ENCODE measurements at regions not wholly inside any gene's neighbourhood (a gene's known extent, or its start where the extent isn't known, plus 50 kb on each side); places are given as distances from the start of the nearest gene placed in this dataset.

DNA sequence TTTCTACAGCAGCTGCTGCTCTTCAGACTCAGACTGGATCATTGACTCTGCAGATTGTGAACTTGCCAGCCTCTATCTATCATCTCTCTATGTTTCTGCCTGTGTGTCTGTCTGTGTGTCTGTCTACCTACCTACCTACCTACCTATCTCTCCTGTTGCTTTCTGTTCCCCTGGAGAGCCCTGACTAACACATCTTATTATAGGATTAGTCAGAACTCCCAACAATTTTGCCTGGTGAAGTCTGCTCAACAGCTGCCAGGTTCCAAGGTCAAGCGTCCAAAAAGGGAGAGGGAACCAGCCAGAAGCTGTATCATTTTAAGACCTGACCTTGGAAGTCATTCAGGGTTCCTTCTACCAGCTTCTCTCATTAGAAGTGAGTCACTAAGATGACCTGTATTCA is 579.0 kb upstream of the DPP6 start:
- Mint-ChIP-seq H3K27ac (ENCODE audit: low read depth, unreplicated experiment) (no peak overlapping the region), H3K4me3 (ENCODE audit: unreplicated experiment) (no peak overlapping the region), H3K36me3 (ENCODE audit: insufficient read depth, unreplicated experiment) (no peaks in the 10 kb centered on the region), H3K9me3 (ENCODE audit: unreplicated experiment) (peaks cover 26% of the 10 kb centered on the region), H3K27me3 (ENCODE audit: insufficient read depth, unreplicated experiment) (no peaks in the 10 kb centered on the region), H3K4me1 (ENCODE audit: insufficient read depth, unreplicated experiment) (peaks cover 9% of the 10 kb centered on the region)
- CTCF ChIA-PET: interaction anchor here (0.6 kb wide), 1 partner anchor 12 kb away, joined by 3 read pairs; no protein-coding TSS in a partner anchor
- BruUV-seq (replicated peaks): no TSS peak
- TF ChIP-seq CTCF (IDR thresholded peaks at IDR 0.05; ENCODE audit: unreplicated experiment): no peak
- POLR2A ChIA-PET: no interaction called here
- intact Hi-C loops (cut with micrococcal nuclease): no loop called here
- DNase-seq (ENCODE audit: unreplicated experiment): no peak

GRCh38 chr7:153475239-153475638 is 577.0 kb upstream of the DPP6 start:
- CTCF ChIA-PET: no interaction called here
- intact Hi-C loops (cut with micrococcal nuclease): no loop called here
- Mint-ChIP-seq H3K36me3 (ENCODE audit: insufficient read depth, unreplicated experiment) (no peaks in the 10 kb centered on the region), H3K4me1 (ENCODE audit: insufficient read depth, unreplicated experiment) (peaks cover 9% of the 10 kb centered on the region), H3K4me3 (ENCODE audit: unreplicated experiment) (no peak overlapping the region), H3K9me3 (ENCODE audit: unreplicated experiment) (peaks cover 21% of the 10 kb centered on the region), H3K27me3 (ENCODE audit: insufficient read depth, unreplicated experiment) (no peaks in the 10 kb centered on the region), H3K27ac (ENCODE audit: low read depth, unreplicated experiment) (no peak overlapping the region)
- TF ChIP-seq CTCF (IDR thresholded peaks at IDR 0.05; ENCODE audit: unreplicated experiment): no peak
- POLR2A ChIA-PET: no interaction called here
- no TSS peak for BruUV-seq (replicated peaks)
- DNase-seq (ENCODE audit: unreplicated experiment): no peak

DNA sequence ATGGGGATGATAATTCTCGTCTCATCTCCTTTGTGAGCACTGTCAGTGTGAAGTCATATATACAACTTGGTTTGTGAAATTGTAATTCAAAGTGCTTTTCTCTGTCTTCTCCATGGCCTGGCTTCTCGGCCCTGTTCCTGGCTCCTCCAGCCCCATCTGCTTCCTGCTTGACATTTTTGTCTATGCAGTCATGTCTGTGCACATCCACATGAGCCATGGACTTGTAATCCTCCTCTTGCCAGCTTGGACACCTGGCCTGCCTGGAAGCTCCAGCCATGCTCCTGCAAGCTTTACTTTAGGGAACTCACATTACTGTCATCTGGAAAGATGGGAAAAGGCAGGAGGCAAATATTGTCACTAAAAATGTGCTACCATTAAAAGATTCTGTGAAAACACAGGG is 576.0 kb upstream of the DPP6 start:
- TF ChIP-seq CTCF (IDR thresholded peaks at IDR 0.05; ENCODE audit: unreplicated experiment): no peak
- POLR2A ChIA-PET: no interaction called here

DNA sequence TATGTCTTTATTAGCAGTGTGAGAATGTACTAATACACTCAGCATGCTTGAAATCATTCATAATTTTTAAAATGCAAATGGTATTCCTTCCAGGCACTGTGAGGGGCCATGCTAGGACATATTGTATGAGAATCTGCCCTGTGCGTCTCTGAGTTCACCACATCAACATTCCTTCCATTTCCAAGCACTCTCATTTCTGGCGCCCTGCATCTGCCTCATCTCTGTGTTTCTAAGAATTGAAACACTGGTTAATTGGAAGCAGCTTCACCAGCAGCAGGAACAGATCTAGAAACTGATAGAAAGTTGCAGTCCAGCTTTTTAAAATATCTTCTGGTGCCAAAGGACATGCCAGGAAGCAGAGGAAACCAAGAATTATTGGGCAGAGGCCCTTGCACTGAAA is 555.9 kb upstream of the DPP6 start:
- CTCF ChIA-PET: interaction anchor here (0.7 kb wide), 1 partner anchor 108 kb away, joined by 4 read pairs; no protein-coding TSS in a partner anchor
- no peaks in the 10 kb centered on the region for H3K4me1 Mint-ChIP-seq (ENCODE audit: insufficient read depth, unreplicated experiment)
- H3K27me3 Mint-ChIP-seq (ENCODE audit: insufficient read depth, unreplicated experiment): no peaks in the 10 kb centered on the region
- H3K36me3 Mint-ChIP-seq (ENCODE audit: insufficient read depth, unreplicated experiment): no peaks in the 10 kb centered on the region
- TF ChIP-seq CTCF (IDR thresholded peaks at IDR 0.05; ENCODE audit: unreplicated experiment): no peak
- intact Hi-C loops (cut with micrococcal nuclease): no loop called here
- peaks cover 10% of the 10 kb centered on the region for H3K9me3 Mint-ChIP-seq (ENCODE audit: unreplicated experiment)
- H3K4me3 Mint-ChIP-seq (ENCODE audit: unreplicated experiment): no peak overlapping the region
- no peak overlapping the region for H3K27ac Mint-ChIP-seq (ENCODE audit: low read depth, unreplicated experiment)
- BruUV-seq (replicated peaks): no TSS peak
- POLR2A ChIA-PET: no interaction called here
- no peak for DNase-seq (ENCODE audit: unreplicated experiment)

More for the DNA sequence above, 576.0 kb upstream of the DPP6 start:
- BruUV-seq (replicated peaks): no TSS peak
- Mint-ChIP-seq H3K27ac (ENCODE audit: low read depth, unreplicated experiment) (no peak overlapping the region), H3K9me3 (ENCODE audit: unreplicated experiment) (peaks cover 19% of the 10 kb centered on the region), H3K27me3 (ENCODE audit: insufficient read depth, unreplicated experiment) (no peaks in the 10 kb centered on the region), H3K36me3 (ENCODE audit: insufficient read depth, unreplicated experiment) (no peaks in the 10 kb centered on the region), H3K4me3 (ENCODE audit: unreplicated experiment) (no peak overlapping the region), H3K4me1 (ENCODE audit: insufficient read depth, unreplicated experiment) (peaks cover 9% of the 10 kb centered on the region)
- DNase-seq (ENCODE audit: unreplicated experiment): no peak
- CTCF ChIA-PET: no interaction called here
- intact Hi-C loops (cut with micrococcal nuclease): no loop called here
